Vagina (tissue), 2 donors: ENCODE measurements at regions not wholly inside any gene's neighbourhood (a gene's known extent, or its start where the extent isn't known, plus 50 kb on each side); places are given as distances from the start of the nearest gene placed in this dataset.

Source experiments
- DNase-seq, 2 donors: peaks; one replicate each; pipeline ENCODE4 v3.0.0-alpha.2; 2017; ENCODE audit errors: extremely low spot score in 2 of 2
- H3K27ac ChIP-seq: fragments of 200-600 bp; sonication (generic); one replicate; pipeline ENCODE4 v1.5.1; 2019
- H3K27me3 ChIP-seq: fragments of 200-600 bp; sonication (generic); one replicate; pipeline ENCODE4 v1.5.1; 2019
- H3K36me3 ChIP-seq, 2 donors: fragments of 200-600 bp; sonication (generic); one replicate each; pipeline ENCODE4 v1.5.1; 2017 to 2019
- H3K4me1 ChIP-seq: fragments of 200-600 bp; sonication (generic); one replicate; pipeline ENCODE4 v1.5.1; 2019
- H3K4me3 ChIP-seq, 2 donors: fragments of 200-600 bp; sonication (generic); 1 replicate in 1 of 2; 2 replicates in 1 of 2; pipeline ENCODE4 v1.5.1; 2016 to 2019
- H3K9me3 ChIP-seq: fragments of 200-600 bp; sonication (generic); one replicate; pipeline ENCODE4 v1.5.1; 2019
- POLR2A ChIP-seq, 2 donors: fragments of 450-650 bp; IDR thresholded peaks; one replicate each; pipeline ENCODE4 v1.6.1; 2017; ENCODE audit warnings: antibody characterized with exemption in 2 of 2, mild to moderate bottlenecking in 2 of 2, moderate library complexity in 2 of 2
- POLR2AphosphoS5 ChIP-seq, 2 donors: sonication (generic); formaldehyde crosslinking; IDR thresholded peaks; one replicate each; pipeline ENCODE4 v1.9.0; 2017; ENCODE audit warnings: antibody characterized with exemption in 2 of 2, mild to moderate bottlenecking in 2 of 2, low read depth in 1 of 2; ENCODE audit not compliant: insufficient read depth in 1 of 2
- intact Hi-C: fragments of 100-400 bp; cut with DNase I; formaldehyde crosslinking; loops from one replicate; pipeline ENCODE4 v1.15.1; 2023
- TF ChIP-seq, protein P1 (sequence below), 3 experiments: fragments of 450-650 bp in 2 of 3; fragments of 200-600 bp in 1 of 3; sonication (generic) in 1 of 3; IDR thresholded peaks; one replicate each; pipeline ENCODE4 v1.5.1; 2017 to 2019; ENCODE audit warnings: antibody characterized with exemption in 3 of 3, mild to moderate bottlenecking in 2 of 3, moderate library complexity in 2 of 3

GRCh38 chr2:236774171-236774570, 204.5 kb downstream of the ACKR3 start:
- Histone ChIP-seq H3K27ac (no peak overlapping the region), H3K4me3 (no peak overlapping the region), H3K9me3 (no peaks in the 10 kb centered on the region), H3K27me3 (no peaks in the 10 kb centered on the region), H3K4me1 (peaks cover 20% of the 10 kb centered on the region), H3K36me3 (no peaks in the 10 kb centered on the region)
- intact Hi-C loops, result no loop called here
- TF ChIP-seq, protein P1, sequence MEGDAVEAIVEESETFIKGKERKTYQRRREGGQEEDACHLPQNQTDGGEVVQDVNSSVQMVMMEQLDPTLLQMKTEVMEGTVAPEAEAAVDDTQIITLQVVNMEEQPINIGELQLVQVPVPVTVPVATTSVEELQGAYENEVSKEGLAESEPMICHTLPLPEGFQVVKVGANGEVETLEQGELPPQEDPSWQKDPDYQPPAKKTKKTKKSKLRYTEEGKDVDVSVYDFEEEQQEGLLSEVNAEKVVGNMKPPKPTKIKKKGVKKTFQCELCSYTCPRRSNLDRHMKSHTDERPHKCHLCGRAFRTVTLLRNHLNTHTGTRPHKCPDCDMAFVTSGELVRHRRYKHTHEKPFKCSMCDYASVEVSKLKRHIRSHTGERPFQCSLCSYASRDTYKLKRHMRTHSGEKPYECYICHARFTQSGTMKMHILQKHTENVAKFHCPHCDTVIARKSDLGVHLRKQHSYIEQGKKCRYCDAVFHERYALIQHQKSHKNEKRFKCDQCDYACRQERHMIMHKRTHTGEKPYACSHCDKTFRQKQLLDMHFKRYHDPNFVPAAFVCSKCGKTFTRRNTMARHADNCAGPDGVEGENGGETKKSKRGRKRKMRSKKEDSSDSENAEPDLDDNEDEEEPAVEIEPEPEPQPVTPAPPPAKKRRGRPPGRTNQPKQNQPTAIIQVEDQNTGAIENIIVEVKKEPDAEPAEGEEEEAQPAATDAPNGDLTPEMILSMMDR (IDR thresholded peaks at IDR 0.05), result no peak
- TF ChIP-seq POLR2AphosphoS5 (IDR thresholded peaks at IDR 0.05; ENCODE audit: insufficient read depth in 1 of 2, low read depth in 1 of 2) (no peak), POLR2A (IDR thresholded peaks at IDR 0.05) (no peak)
- DNase-seq, result no peak

GRCh38 chr2:236775511-236775910, 205.9 kb downstream of the ACKR3 start:
- H3K36me3 ChIP-seq, result no peaks in the 10 kb centered on the region
- H3K9me3 ChIP-seq, result no peaks in the 10 kb centered on the region
- no peak overlapping the region for H3K4me3 ChIP-seq
- peaks cover 13% of the 10 kb centered on the region for H3K4me1 ChIP-seq
- no peaks in the 10 kb centered on the region for H3K27me3 ChIP-seq
- TF ChIP-seq POLR2A (IDR thresholded peaks at IDR 0.05) (no peak), POLR2AphosphoS5 (IDR thresholded peaks at IDR 0.05; ENCODE audit: insufficient read depth in 1 of 2, low read depth in 1 of 2) (no peak)
- TF ChIP-seq, protein P1 (IDR thresholded peaks at IDR 0.05), result no peak
- intact Hi-C loops, result no loop called here
- DNase-seq, result no peak
- no peak overlapping the region for H3K27ac ChIP-seq

DNA sequence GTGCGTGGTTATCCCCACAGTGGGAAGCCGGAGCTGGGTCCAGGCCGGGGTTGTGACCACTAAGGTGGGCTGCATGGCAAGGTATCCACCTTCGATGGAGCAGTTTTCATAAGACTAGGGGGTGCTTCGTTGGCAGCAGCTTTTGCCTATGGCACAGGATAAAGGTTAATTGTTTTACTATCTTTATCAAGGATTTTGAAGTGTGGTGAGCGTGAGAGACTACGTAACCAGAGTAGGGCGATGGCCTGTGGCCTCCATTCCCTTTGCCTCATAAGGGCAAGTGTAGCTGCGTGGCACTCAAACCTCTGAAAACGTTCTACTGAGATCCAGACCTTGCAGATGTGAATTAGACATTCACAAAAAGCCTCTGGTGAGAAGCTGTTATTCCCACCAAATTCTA, 206.6 kb downstream of the ACKR3 start:
- Histone ChIP-seq H3K27me3 (no peaks in the 10 kb centered on the region), H3K9me3 (no peaks in the 10 kb centered on the region), H3K4me3 (no peak overlapping the region), H3K36me3 (no peaks in the 10 kb centered on the region), H3K27ac (no peak overlapping the region), H3K4me1 (peaks cover 13% of the 10 kb centered on the region)
- no peak for DNase-seq
- TF ChIP-seq POLR2AphosphoS5 (IDR thresholded peaks at IDR 0.05; ENCODE audit: insufficient read depth in 1 of 2, low read depth in 1 of 2) (no peak), POLR2A (IDR thresholded peaks at IDR 0.05) (no peak)
- TF ChIP-seq, protein P1 (IDR thresholded peaks at IDR 0.05), result no peak
- intact Hi-C loops, result no loop called here

DNA sequence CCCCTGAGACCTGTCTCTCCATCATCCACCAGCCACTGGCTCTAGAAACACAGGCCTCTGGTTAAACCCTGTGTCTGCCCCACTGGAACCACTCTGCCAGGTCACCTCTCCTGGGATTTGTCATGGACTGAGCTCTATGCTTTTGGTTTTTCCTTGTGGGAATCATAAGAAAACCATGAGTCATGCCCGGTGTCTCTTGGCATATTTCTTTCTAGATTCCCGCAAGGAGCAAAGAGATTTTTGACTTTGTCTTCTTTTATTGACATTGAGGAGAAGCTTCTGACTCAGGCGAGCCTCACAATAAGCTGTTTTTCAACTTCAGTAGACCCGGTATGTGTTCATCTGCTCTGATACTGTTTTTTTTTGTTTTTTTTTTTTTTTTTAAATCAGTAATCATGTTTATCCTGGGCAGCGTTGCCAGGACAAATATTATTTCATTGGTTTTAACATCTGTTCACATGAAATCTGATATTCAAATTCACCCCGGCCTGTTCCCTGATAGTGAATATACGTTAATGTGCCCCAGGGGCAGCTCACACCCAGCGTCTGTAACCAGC, 207.1 kb downstream of the ACKR3 start:
- intact Hi-C loops, result no loop called here
- no peak overlapping the region for H3K27ac ChIP-seq

DNA sequence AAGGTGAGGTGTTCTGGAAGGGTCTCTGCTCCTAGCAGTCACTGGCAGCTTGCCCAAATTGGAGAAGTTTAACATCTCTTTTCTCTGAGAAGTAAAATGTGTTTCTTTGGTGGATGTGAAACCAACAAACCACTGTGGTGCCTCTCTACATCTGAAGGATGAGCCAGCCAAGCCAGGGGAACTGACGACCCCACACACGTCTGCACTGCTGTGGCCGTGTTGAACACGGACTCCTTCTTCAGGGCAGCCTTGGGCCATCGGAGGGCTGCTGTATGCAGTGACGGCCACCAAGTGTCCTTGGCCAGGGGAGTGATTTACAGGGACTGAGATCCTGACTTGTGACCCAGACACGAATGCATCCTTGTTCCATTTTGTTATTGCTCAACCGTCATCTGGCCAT, 207.8 kb downstream of the ACKR3 start:
- H3K4me3 ChIP-seq, result no peak overlapping the region
- TF ChIP-seq, protein P1 (IDR thresholded peaks at IDR 0.05), result no peak
- no peak for TF ChIP-seq POLR2AphosphoS5 (IDR thresholded peaks at IDR 0.05; ENCODE audit: insufficient read depth in 1 of 2, low read depth in 1 of 2)
- no peak for TF ChIP-seq POLR2A (IDR thresholded peaks at IDR 0.05)
- H3K27ac ChIP-seq, result no peak overlapping the region
- no peaks in the 10 kb centered on the region for H3K36me3 ChIP-seq
- DNase-seq, result no peak
- no peaks in the 10 kb centered on the region for H3K9me3 ChIP-seq
- H3K27me3 ChIP-seq, result no peaks in the 10 kb centered on the region
- intact Hi-C loops, result no loop called here
- H3K4me1 ChIP-seq, result peaks cover 13% of the 10 kb centered on the region

More for the DNA sequence above, 207.1 kb downstream of the ACKR3 start:
- H3K27me3 ChIP-seq, result no peaks in the 10 kb centered on the region
- no peak for TF ChIP-seq POLR2A (IDR thresholded peaks at IDR 0.05)
- TF ChIP-seq, protein P1 (IDR thresholded peaks at IDR 0.05), result no peak
- TF ChIP-seq POLR2AphosphoS5 (IDR thresholded peaks at IDR 0.05; ENCODE audit: insufficient read depth in 1 of 2, low read depth in 1 of 2), result no peak
- H3K4me1 ChIP-seq, result peaks cover 13% of the 10 kb centered on the region
- H3K4me3 ChIP-seq, result no peak overlapping the region
- DNase-seq, result no peak
- H3K36me3 ChIP-seq, result no peaks in the 10 kb centered on the region
- H3K9me3 ChIP-seq, result no peaks in the 10 kb centered on the region
